ENCODE measurements at regions not wholly inside any gene's neighbourhood (a gene's known extent, or its start where the extent isn't known, plus 50 kb on each side); places are given as distances from the start of the nearest gene placed in this dataset.

- DNase-seq, result no peak
Measured at GRCh38 chr16:61313931-61314330, 722.3 kb downstream of the CDH8 start.

- no peak for DNase-seq
Measured at GRCh38 chr16:61309386-61309785, 726.9 kb downstream of the CDH8 start.

DNA sequence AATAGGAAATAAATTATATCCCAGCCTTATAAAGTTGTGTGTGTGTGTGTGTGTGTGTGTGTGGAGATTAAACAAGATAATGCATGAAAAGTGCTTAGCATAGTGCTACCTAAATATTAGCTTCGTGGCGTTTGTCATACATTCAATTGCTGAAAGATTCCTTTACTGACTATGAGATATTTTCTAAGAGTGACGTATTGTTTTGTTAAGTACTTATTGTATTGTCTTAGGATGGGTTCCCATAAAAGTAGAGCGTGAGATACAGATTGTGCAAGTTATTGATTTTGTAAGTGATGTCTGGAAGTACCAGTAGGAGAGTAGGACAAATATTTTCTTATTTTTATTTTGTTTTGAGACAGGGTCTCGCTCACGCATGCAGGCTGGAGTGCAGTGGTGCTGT is 730.0 kb downstream of the CDH8 start:
- no peak for DNase-seq

- DNase-seq, result no peak
Measured at GRCh38 chr16:61296814-61297213, 739.4 kb downstream of the CDH8 start.

- DNase-seq, result no peak
Measured at GRCh38 chr16:61296305-61296704, 739.9 kb downstream of the CDH8 start.

GRCh38 chr16:61295311-61295710 is 740.9 kb downstream of the CDH8 start:
- no peak for DNase-seq

GRCh38 chr16:61289141-61289540 is 747.1 kb downstream of the CDH8 start:
- DNase-seq, result no peak

DNA sequence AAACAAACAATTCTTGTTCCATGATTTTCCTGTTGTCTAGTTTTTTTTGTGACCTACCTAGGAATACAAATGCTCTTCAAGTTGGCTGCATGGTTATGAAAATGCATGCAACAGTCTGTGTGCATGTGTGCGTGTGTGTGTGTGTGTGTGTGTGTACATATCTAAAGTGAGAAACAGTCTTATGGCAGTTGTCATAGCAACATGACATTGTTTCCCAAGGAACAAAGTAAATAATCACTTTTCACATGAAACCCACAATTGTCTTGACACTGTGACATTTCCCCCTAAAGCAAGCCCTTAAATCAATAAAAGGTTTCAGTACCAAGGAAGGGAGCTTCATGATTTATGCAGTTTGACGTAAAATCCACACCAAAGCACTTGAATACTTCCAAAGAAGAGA is 758.4 kb downstream of the CDH8 start:
- DNase-seq, result no peak

DNA sequence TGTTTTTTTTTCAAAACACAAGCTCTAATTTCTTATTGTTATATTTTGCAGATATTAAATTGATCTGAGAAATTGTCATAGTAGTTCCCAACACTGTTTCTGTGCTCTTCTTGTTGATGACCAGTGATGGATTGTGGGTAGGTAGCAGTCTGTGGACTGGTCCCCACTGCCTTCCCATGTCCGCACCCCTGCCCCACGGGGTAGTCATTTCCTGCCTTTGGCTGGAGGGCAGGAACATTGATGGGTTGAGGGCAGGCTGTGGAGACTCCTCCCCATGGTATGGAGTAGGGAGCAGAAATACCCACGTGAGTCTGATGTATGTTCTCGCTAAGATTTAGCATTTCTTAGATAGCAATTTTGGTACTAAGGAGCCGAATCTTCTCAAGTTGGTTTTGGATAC is 762.0 kb downstream of the CDH8 start:
- no peak for DNase-seq

GRCh38 chr16:61270726-61271125 is 765.5 kb downstream of the CDH8 start:
- no peak for DNase-seq

DNA sequence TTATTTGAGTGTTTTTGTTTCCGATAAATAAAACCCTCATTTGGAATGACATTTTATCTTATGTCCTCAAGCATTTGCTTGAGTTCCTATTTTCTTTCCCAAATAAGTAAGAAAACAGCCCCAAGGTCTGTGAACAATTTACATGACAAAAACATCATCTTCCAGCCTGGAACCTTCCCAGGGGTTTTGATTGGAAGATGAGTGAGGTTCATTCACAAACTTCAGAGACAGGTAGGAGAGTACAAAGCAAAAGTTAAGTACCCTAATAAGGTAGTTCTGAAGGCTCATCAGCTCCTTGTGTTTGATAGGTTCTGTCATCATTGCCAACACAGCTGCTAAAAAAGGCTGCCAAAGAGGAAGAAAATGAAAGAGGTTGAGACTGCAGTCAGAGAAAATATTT is 772.8 kb downstream of the CDH8 start:
- no peak for DNase-seq

GRCh38 chr16:61261315-61261714 is 774.9 kb downstream of the CDH8 start:
- DNase-seq, result no peak

DNA sequence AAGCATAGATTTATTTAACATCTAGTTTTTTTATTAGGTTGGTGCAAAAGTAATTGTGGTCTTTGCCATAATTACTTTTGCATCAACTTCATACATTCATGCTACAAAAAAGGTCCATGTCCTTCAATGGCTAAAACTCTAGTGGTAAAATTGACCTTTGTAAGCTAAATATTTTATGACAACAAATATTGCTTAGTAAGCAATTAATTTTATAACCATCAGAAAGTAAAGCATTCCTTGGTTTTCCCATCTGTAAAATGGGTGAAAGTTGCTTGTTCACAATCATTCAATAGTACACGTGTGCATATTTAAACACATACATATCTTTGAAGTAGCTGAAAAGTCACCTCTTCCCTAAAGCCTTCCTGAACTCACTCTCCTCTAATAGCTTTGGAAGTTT is 789.6 kb downstream of the CDH8 start:
- no peak for DNase-seq

- no peak for DNase-seq
Measured at GRCh38 chr16:61243954-61244353, 792.3 kb downstream of the CDH8 start.

DNA sequence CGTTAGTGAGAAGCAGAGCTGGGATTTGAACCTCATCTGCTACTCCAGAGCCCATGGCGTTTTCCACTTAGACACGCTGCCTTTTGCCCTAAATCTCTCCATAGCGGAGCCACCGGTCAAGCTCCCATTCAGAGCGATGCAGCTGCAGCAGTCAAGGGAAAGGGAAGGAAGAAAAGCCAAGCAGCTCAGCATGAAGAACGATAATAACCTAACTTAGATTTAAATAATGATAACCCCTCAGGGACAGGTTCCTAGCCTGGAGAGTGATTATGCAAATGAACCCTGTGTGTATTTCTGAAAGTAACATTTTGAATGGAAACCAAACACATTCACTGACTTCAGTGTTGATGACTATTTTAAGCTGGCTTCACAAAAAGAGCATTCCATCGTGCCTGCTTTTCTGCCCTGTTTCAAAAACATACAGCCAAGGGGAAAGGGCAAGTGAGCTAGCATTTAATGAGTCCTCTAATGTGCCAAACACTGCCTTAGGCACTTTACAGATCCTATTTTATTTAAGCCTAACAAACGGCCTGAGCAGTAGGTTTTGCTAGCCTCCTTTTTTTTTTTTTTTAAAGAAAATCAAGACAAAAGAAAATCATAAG is 798.3 kb downstream of the CDH8 start:
- DNase-seq, result no peak

- no peak for DNase-seq
Measured at GRCh38 chr16:61233713-61234112, 802.5 kb downstream of the CDH8 start.

DNA sequence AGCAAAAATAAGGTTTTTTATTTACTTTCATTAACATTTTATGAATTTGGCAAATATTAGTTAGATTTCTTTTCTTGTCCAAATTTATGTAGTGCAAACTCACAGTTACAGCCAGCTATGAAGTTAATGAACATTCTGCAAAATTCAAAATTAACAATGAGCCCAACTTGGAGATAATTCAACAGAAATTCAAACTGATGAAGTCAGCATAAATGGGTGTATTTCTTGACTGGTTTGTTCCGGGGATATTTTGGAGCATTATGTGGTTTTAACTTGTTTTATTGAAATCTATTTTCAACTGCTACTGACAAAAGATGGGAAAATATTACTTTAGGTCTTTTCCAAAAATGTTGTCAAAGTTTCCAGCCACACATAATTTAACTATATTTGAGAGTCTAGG is 807.9 kb downstream of the CDH8 start:
- no peak for DNase-seq

- DNase-seq, result no peak
Measured at GRCh38 chr16:61215605-61216004, 820.6 kb downstream of the CDH8 start.

GRCh38 chr16:61214780-61215179 is 821.5 kb downstream of the CDH8 start:
- DNase-seq, result no peak

GRCh38 chr16:61210076-61210475 is 826.2 kb downstream of the CDH8 start:
- no peak for DNase-seq

DNA sequence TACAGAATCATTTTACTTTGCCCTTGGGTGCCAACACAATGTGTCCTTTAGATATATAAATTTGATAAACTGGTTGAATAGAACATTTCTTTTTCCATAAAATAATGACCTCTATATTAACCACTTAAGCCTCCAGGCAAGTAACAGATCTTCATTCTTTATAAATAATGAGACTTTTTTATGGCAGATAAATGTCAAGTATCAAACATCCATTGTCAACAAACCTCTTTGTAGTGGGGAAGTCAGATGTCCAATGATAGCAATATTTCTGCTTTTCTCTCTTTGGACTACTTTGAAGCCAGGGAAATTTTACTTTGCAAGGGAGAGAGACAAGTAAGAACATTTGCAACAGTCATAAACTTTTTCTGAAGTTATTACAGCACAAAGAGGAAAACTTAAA is 841.2 kb downstream of the CDH8 start:
- no peak for DNase-seq

- no peak for DNase-seq
Measured at GRCh38 chr16:61194573-61194972, 841.7 kb downstream of the CDH8 start.

GRCh38 chr16:61182391-61182790 is 853.8 kb downstream of the CDH8 start:
- no peak for DNase-seq

DNA sequence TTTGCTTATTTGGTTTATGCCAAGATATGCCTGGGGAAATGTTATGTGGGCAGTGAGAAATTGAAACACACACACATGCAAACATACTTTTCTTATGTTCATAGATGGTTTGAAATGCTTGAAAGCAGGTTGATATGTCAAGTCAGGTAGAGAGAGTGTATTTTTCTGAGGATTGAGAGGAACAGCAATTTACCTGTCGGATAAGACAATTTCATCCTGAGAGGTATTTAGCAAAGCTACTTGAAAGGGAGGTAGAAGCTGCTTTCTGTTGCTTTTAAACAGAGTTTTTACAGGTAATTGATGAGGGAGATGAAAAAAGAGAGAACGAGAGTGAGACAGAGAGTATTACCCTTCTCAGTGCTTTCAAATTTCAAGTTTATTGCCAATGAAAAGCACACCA is 854.3 kb downstream of the CDH8 start:
- no peak for DNase-seq

DNA sequence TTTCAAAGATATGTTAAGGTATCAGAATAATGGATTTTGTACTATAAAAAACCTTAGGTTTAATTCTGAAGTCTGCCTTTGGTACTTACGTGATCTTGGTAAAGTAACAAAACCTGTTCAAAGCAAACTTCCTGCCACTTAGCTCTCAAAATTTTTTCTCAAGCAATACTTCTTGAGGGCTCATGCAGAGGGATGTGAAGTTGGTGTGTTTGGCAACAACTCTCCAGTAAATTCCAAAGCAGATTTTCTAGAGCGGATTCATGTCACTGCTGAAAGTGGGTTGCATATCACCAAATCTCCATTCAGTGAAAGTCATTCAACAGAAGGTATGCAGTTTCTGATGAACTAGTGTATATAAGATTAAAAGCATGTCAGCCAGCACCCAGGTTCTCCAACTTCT is 856.7 kb downstream of the CDH8 start:
- DNase-seq, result no peak

DNA sequence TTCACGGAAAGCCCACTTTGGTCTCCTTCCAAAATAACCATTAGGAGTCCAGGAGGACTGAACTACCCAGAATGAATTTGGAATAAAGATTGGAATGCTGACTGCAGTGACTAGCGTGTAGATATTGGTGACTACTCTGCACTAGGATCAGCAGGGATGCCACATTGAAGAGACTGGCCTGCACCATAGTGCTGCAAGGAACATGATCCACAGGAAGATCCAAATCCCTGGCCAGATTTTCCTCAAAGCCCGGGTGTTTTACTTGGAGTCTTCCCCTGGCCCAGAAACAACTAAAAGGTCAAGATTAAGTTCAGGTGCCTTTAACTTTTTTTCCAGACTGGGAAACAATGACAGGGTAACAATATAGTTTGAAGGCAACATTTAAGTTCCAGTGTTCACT is 870.4 kb downstream of the CDH8 start:
- no peak for DNase-seq
